ENCODE measurements at regions not wholly inside any gene's neighbourhood (a gene's known extent, or its start where the extent isn't known, plus 50 kb on each side); places are given as distances from the start of the nearest gene placed in this dataset.

GRCh38 chr2:83744855-83745254 is 714.2 kb downstream of the SUCLG1 start:
- DNase-seq: no peak

- DNase-seq: no peak
Observed at GRCh38 chr2:83742117-83742782, 716.8 kb downstream of the SUCLG1 start.

- DNase-seq: no peak
Observed at GRCh38 chr2:83730223-83730622, 728.9 kb downstream of the SUCLG1 start.

- no peak for DNase-seq
Observed at GRCh38 chr2:83725735-83726134, 733.3 kb downstream of the SUCLG1 start.

GRCh38 chr2:83705146-83705545 is 753.9 kb downstream of the SUCLG1 start:
- no peak for DNase-seq

GRCh38 chr2:83703598-83703997 is 755.5 kb downstream of the SUCLG1 start:
- no peak for DNase-seq

GRCh38 chr2:83696838-83697237 is 762.2 kb downstream of the SUCLG1 start:
- DNase-seq: no peak

- DNase-seq: no peak
Observed at GRCh38 chr2:83695530-83695929, 763.5 kb downstream of the SUCLG1 start.

GRCh38 chr2:83695037-83695436 is 764.0 kb downstream of the SUCLG1 start:
- DNase-seq: no peak

- no peak for DNase-seq
Observed at GRCh38 chr2:83689402-83689801, 769.7 kb downstream of the SUCLG1 start.

- no peak for DNase-seq
Observed at GRCh38 chr2:83686863-83687262, 772.2 kb downstream of the SUCLG1 start.

GRCh38 chr2:83674050-83674449 is 785.0 kb downstream of the SUCLG1 start:
- no peak for DNase-seq

GRCh38 chr2:83665894-83666293 is 793.2 kb downstream of the SUCLG1 start:
- DNase-seq: no peak

GRCh38 chr2:83665154-83665553 is 793.9 kb downstream of the SUCLG1 start:
- DNase-seq: no peak

GRCh38 chr2:83661711-83662110 is 797.4 kb downstream of the SUCLG1 start:
- DNase-seq: no peak

GRCh38 chr2:83654091-83654611 is 804.9 kb downstream of the SUCLG1 start:
- no peak for DNase-seq

GRCh38 chr2:83650898-83651297 is 808.2 kb downstream of the SUCLG1 start:
- DNase-seq: no peak

GRCh38 chr2:83650161-83650560 is 808.9 kb downstream of the SUCLG1 start:
- no peak for DNase-seq

- no peak for DNase-seq
Observed at GRCh38 chr2:83640506-83640905, 818.6 kb downstream of the SUCLG1 start.

GRCh38 chr2:83633423-83633822 is 825.7 kb downstream of the SUCLG1 start:
- no peak for DNase-seq

- DNase-seq: no peak
Observed at GRCh38 chr2:83630351-83630750, 828.7 kb downstream of the SUCLG1 start.

- no peak for DNase-seq
Observed at GRCh38 chr2:83615511-83615910, 843.6 kb downstream of the SUCLG1 start.

- DNase-seq: no peak
Observed at GRCh38 chr2:83613178-83613577, 845.9 kb downstream of the SUCLG1 start.

- DNase-seq: no peak
Observed at GRCh38 chr2:83602753-83603152, 856.3 kb downstream of the SUCLG1 start.
